Keratinocyte (primary cell): ENCODE measurements at regions not wholly inside any gene's neighbourhood (a gene's known extent, or its start where the extent isn't known, plus 50 kb on each side); places are given as distances from the start of the nearest gene placed in this dataset.

Experiments
- DNase-seq: peaks from one replicate; pipeline ENCODE4 v3.0.0-alpha.2; 2011; ENCODE audit warnings: low read depth, missing footprints, low spot score
- FAIRE-seq: peaks from 2 replicates; lab custom pipeline; 2011; peaks lifted over from hg19 to GRCh38; lab: Jason Lieb, UNC
- H2AFZ ChIP-seq: 2 replicates; pipeline ENCODE4 v1.6.0; 2012; ENCODE audit warnings: low read length, control low read depth, inconsistent platforms; ENCODE audit not compliant: control insufficient read depth
- H3K27ac ChIP-seq: 2 replicates; pipeline ENCODE4 v1.5.1; 2011; ENCODE audit warnings: low read length; ENCODE audit not compliant: control insufficient read depth, insufficient read depth
- H3K27me3 ChIP-seq: 3 replicates; pipeline ENCODE4 v1.6.0; 2011; ENCODE audit warnings: low read length; ENCODE audit not compliant: control insufficient read depth, insufficient read depth; ENCODE audit errors: extremely low read depth
- H3K36me3 ChIP-seq, 2 experiments: 2 replicates in 1 of 2; 3 replicates in 1 of 2; pipeline ENCODE4 v1.5.1; 2011; ENCODE audit warnings: low read length in 2 of 2, mild to moderate bottlenecking in 1 of 2; ENCODE audit not compliant: control insufficient read depth in 2 of 2, insufficient read depth in 2 of 2; ENCODE audit errors: extremely low read depth in 1 of 2
- H3K4me1 ChIP-seq: 3 replicates; pipeline ENCODE4 v1.5.1; 2011; ENCODE audit warnings: low read length; ENCODE audit not compliant: control insufficient read depth, insufficient read depth; ENCODE audit errors: extremely low read depth
- H3K4me2 ChIP-seq: 3 replicates; pipeline ENCODE4 v1.6.0; 2011; ENCODE audit warnings: low read depth, low read length; ENCODE audit not compliant: control insufficient read depth, insufficient read depth; ENCODE audit errors: extremely low read depth
- H3K4me3 ChIP-seq, 3 experiments: fragments of 200-600 bp in 1 of 3; sonication (generic) in 1 of 3; 2 replicates in 2 of 3; 3 replicates in 1 of 3; pipeline ENCODE4 v1.5.1; 2011 to 2016; ENCODE audit warnings: low read length in 3 of 3, mild to moderate bottlenecking in 3 of 3, control low read depth in 2 of 3, inconsistent platforms in 1 of 3, low read depth in 1 of 3, mixed read lengths in 1 of 3, mixed run types in 1 of 3, moderate library complexity in 1 of 3; ENCODE audit not compliant: control insufficient read depth in 2 of 3, insufficient read depth in 2 of 3; ENCODE audit errors: extremely low read depth in 1 of 3
- H3K79me2 ChIP-seq: 2 replicates; pipeline ENCODE4 v1.6.0; 2012; ENCODE audit warnings: low read length; ENCODE audit not compliant: control insufficient read depth, insufficient read depth
- H3K9ac ChIP-seq: 3 replicates; pipeline ENCODE4 v1.6.0; 2011; ENCODE audit warnings: low read length; ENCODE audit not compliant: control insufficient read depth, insufficient read depth; ENCODE audit errors: extremely low read depth
- H3K9me1 ChIP-seq: 3 replicates; pipeline ENCODE4 v1.6.0; 2011; ENCODE audit warnings: low read length; ENCODE audit not compliant: control insufficient read depth, insufficient read depth; ENCODE audit errors: extremely low read depth
- H3K9me3 ChIP-seq: 2 replicates; pipeline ENCODE4 v1.5.1; 2012; ENCODE audit warnings: low read depth, low read length; ENCODE audit not compliant: control insufficient read depth
- H4K20me1 ChIP-seq: 3 replicates; pipeline ENCODE4 v1.6.0; 2011; ENCODE audit warnings: low read length; ENCODE audit not compliant: control insufficient read depth, insufficient read depth; ENCODE audit errors: extremely low read depth
- EZH2 ChIP-seq: IDR thresholded peaks from one replicate; pipeline ENCODE4 v1.6.1; 2012; ENCODE audit warnings: inconsistent platforms, mild to moderate bottlenecking, low read length, moderate library complexity
- dilution Hi-C: fragments of 300-500 bp; cut with MboI; formaldehyde crosslinking; loops from one replicate; pipeline ENCODE4 v1.7.0; 2020; ENCODE audit warnings: low sequenced_read_pairs; ENCODE audit not compliant: extremely low pct_ligation_motif_present
- TF ChIP-seq, protein P1 (sequence below), 3 experiments: IDR thresholded peaks in 1 of 3; conservative IDR thresholded peaks in 1 of 3; optimal IDR thresholded peaks in 1 of 3; 2 replicates in 2 of 3; 3 replicates in 1 of 3; pipeline versions ENCODE3 to v1.5.1; 2011; ENCODE audit warnings: low read length in 3 of 3, mild to moderate bottlenecking in 3 of 3, moderate library complexity in 2 of 3, control low read depth in 1 of 3, inconsistent platforms in 1 of 3; ENCODE audit not compliant: insufficient read depth in 2 of 3; ENCODE audit errors: extremely low read depth in 1 of 3

GRCh38 chr7:115630049-115630448 lies 400.5 kb downstream of the TFEC start:
- H3K27ac ChIP-seq = no peak overlapping the region
- dilution Hi-C loops = no loop called here

DNA sequence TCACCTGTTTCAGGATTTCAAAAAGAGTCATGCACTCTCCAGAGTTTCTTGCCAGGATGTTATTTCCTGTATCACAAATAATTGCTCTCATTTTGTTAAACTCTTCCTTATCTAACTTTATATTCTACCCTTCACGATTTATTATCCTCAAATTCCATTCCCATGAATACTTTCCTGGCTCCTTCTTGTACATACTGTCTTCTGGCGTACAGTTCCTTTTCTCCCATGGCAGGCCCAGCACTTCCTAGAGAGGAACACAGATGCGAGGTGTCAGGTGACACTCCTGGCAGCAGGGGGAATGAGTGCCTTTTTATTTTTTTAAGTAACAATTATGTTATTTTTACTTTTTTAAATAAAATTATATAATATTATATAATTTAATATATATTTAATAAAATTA lies 411.9 kb downstream of the TFEC start:
- H3K36me3 ChIP-seq = no peaks in the 10 kb centered on the region
- H3K4me2 ChIP-seq = no peak overlapping the region
- H3K27ac ChIP-seq = no peak overlapping the region

More at GRCh38 chr7:115630049-115630448, 400.5 kb downstream of the TFEC start:
- H3K9me3 ChIP-seq = no peaks in the 10 kb centered on the region
- H3K36me3 ChIP-seq = no peaks in the 10 kb centered on the region
- DNase-seq = no peak
- H3K4me1 ChIP-seq = no peaks in the 10 kb centered on the region
- no peak overlapping the region for H2AFZ ChIP-seq
- no peak for FAIRE-seq
- no peak overlapping the region for H3K9ac ChIP-seq
- no peaks in the 10 kb centered on the region for H3K9me1 ChIP-seq
- TF ChIP-seq EZH2 = no peak
- no peaks in the 10 kb centered on the region for H4K20me1 ChIP-seq
- H3K79me2 ChIP-seq = no peaks in the 10 kb centered on the region
- no peak overlapping the region for H3K4me2 ChIP-seq
- H3K4me3 ChIP-seq = no peak overlapping the region
- no peaks in the 10 kb centered on the region for H3K27me3 ChIP-seq

More for the DNA sequence above, 411.9 kb downstream of the TFEC start:
- dilution Hi-C loops = no loop called here
- no peaks in the 10 kb centered on the region for H3K79me2 ChIP-seq
- H3K9me1 ChIP-seq = no peaks in the 10 kb centered on the region
- H4K20me1 ChIP-seq = no peaks in the 10 kb centered on the region
- H3K9ac ChIP-seq = no peak overlapping the region
- H3K9me3 ChIP-seq = no peaks in the 10 kb centered on the region
- no peak for FAIRE-seq
- no peaks in the 10 kb centered on the region for H3K4me1 ChIP-seq
- DNase-seq = no peak
- TF ChIP-seq, protein P1, sequence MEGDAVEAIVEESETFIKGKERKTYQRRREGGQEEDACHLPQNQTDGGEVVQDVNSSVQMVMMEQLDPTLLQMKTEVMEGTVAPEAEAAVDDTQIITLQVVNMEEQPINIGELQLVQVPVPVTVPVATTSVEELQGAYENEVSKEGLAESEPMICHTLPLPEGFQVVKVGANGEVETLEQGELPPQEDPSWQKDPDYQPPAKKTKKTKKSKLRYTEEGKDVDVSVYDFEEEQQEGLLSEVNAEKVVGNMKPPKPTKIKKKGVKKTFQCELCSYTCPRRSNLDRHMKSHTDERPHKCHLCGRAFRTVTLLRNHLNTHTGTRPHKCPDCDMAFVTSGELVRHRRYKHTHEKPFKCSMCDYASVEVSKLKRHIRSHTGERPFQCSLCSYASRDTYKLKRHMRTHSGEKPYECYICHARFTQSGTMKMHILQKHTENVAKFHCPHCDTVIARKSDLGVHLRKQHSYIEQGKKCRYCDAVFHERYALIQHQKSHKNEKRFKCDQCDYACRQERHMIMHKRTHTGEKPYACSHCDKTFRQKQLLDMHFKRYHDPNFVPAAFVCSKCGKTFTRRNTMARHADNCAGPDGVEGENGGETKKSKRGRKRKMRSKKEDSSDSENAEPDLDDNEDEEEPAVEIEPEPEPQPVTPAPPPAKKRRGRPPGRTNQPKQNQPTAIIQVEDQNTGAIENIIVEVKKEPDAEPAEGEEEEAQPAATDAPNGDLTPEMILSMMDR (optimal IDR thresholded peaks at IDR 0.05 in 1 of 3, IDR thresholded peaks at IDR 0.05 in 1 of 3, conservative IDR thresholded peaks at IDR 0.05 in 1 of 3; ENCODE audit: extremely low read depth in 1 of 3, insufficient read depth in 2 of 3, low read length in 3 of 3) = no peak
- TF ChIP-seq EZH2 = no peak
- H3K27me3 ChIP-seq = no peaks in the 10 kb centered on the region
- no peak overlapping the region for H2AFZ ChIP-seq
- H3K4me3 ChIP-seq = no peak overlapping the region
